GM12878 (cell line): ENCODE measurements at regions not wholly inside any gene's neighbourhood (a gene's known extent, or its start where the extent isn't known, plus 50 kb on each side); places are given as distances from the start of the nearest gene placed in this dataset.
A peak's percentile ranks its signal among the peaks of the same experiment; 100 is the strongest.

Experiments
- ATAC-seq: fragments of 200-7000 bp; cut with Tn5 transposase; 3 replicates; pipeline ENCODE4 v1.9.1; 2020; ENCODE audit warnings: mild to moderate bottlenecking, moderate library complexity
- BruUV-seq: library from RNA; stranded (reverse); fragments of 400-500 nt; replicated peaks from 2 replicates; lab custom pipeline; 2021; lab: Mats Ljungman, UMichigan
- CTCF ChIA-PET: fragments of 300-600 bp; sonication (Branson Sonifier 250); formaldehyde crosslinking; extraction: SDS; loops from one replicate; lab custom pipeline; 2021; ENCODE audit warnings: inconsistent platforms; lab: Yijun Ruan, JAX
- POLR2A ChIA-PET: fragments of 350-600 bp; formaldehyde crosslinking; extraction: SDS; loops from one replicate; lab custom pipeline; 2021; ENCODE audit warnings: inconsistent platforms; lab: Charles Lee
- RAD21 ChIA-PET: fragments of 300-600 bp; sonication (Branson Sonifier 250); formaldehyde crosslinking; loops from one replicate; lab custom pipeline; 2023; ENCODE audit warnings: antibody characterized with exemption; ENCODE audit not compliant: unreplicated experiment; lab: Charles Lee
- SMC1A ChIA-PET: fragments of 300-600 bp; sonication (Branson Sonifier 250); formaldehyde crosslinking; loops from one replicate; lab custom pipeline; 2023; ENCODE audit not compliant: unreplicated experiment, uncharacterized antibody; lab: Charles Lee
- DNase-seq: peaks from one replicate; pipeline ENCODE4 v3.0.0-alpha.2; 2011; ENCODE audit warnings: low read depth, low spot score
- FAIRE-seq: peaks from 3 replicates; lab custom pipeline; 2011; peaks lifted over from hg19 to GRCh38; lab: Jason Lieb, UNC
- H2AFZ ChIP-seq: 2 replicates; pipeline ENCODE4 v1.6.0; 2011; ENCODE audit warnings: low read depth, low read length, control low read depth; ENCODE audit not compliant: control insufficient read depth
- H3K27ac ChIP-seq: 2 replicates; pipeline ENCODE4 v1.5.1; 2011; ENCODE audit warnings: control low read depth; ENCODE audit not compliant: control insufficient read depth, insufficient read depth
- H3K27me3 ChIP-seq, 2 experiments: replicated peaks in 1 of 2; 2 replicates each; pipeline versions ENCODE4 v1.6.0 to v1.6.1; 2011; ENCODE audit warnings: low read length in 1 of 2; ENCODE audit not compliant: control insufficient read depth in 2 of 2, insufficient read depth in 2 of 2
- H3K36me3 ChIP-seq, 2 experiments: 2 replicates each; pipeline ENCODE4 v1.5.1; 2011; ENCODE audit warnings: low read length in 1 of 2; ENCODE audit not compliant: control insufficient read depth in 2 of 2, insufficient read depth in 2 of 2
- H3K4me1 ChIP-seq: 2 replicates; pipeline ENCODE4 v1.6.1; 2011; ENCODE audit warnings: mild to moderate bottlenecking, low read length, moderate library complexity, mixed read lengths; ENCODE audit not compliant: control insufficient read depth, insufficient read depth
- H3K4me2 ChIP-seq: 2 replicates; pipeline ENCODE4 v1.6.0; 2011; ENCODE audit warnings: control low read depth; ENCODE audit not compliant: control insufficient read depth, insufficient read depth
- H3K4me3 ChIP-seq: fragments of 200-600 bp; sonication (generic); 2 replicates; pipeline ENCODE4 v1.5.1; 2016
- H3K79me2 ChIP-seq: 2 replicates; pipeline ENCODE4 v1.6.0; 2011; ENCODE audit warnings: low read length; ENCODE audit not compliant: control insufficient read depth, insufficient read depth
- H3K9ac ChIP-seq: 2 replicates; pipeline ENCODE4 v1.8.0; 2011; ENCODE audit warnings: low read length, control low read depth, mixed read lengths; ENCODE audit not compliant: control insufficient read depth, insufficient read depth
- H3K9me3 ChIP-seq: replicated peaks from 3 replicates; pipeline ENCODE4 v1.5.1; 2011; ENCODE audit warnings: mild to moderate bottlenecking, low read length; ENCODE audit not compliant: control insufficient read depth, insufficient read depth
- H4K20me1 ChIP-seq: 2 replicates; pipeline ENCODE4 v1.6.0; 2011; ENCODE audit not compliant: control insufficient read depth, insufficient read depth
- ETV6 ChIP-seq, 2 experiments: fragments of 450-650 bp in 1 of 2; IDR thresholded peaks in 1 of 2; conservative IDR thresholded peaks in 1 of 2; 2 replicates each; pipeline ENCODE4 v1.6.1; 2014; ENCODE audit warnings: antibody characterized with exemption in 1 of 2, borderline replicate concordance in 1 of 2, low read depth in 1 of 2, mild to moderate bottlenecking in 1 of 2, moderate library complexity in 1 of 2
- HDAC6 ChIP-seq: fragments of 200-600 bp; sonication (generic); IDR thresholded peaks from one replicate; pipeline ENCODE4 v1.8.0; 2017; ENCODE audit warnings: antibody characterized with exemption; ENCODE audit not compliant: unreplicated experiment
- LARP7 ChIP-seq: fragments of 450-650 bp; IDR thresholded peaks from 2 replicates; pipeline ENCODE4 v1.6.1; 2017; ENCODE audit warnings: mild to moderate bottlenecking
- MTA2 ChIP-seq: fragments of 450-650 bp; IDR thresholded peaks from 2 replicates; pipeline ENCODE4 v1.6.1; 2016; ENCODE audit warnings: low read depth, mild to moderate bottlenecking, moderate library complexity
- MTA3 ChIP-seq: IDR thresholded peaks from 2 replicates; pipeline ENCODE4 v1.6.1; 2012; ENCODE audit warnings: low read length, inconsistent platforms, borderline replicate concordance
- NR2C2 ChIP-seq: IDR thresholded peaks from 2 replicates; pipeline ENCODE4 v1.6.1; 2011; ENCODE audit warnings: borderline replicate concordance, low read depth; ENCODE audit not compliant: control insufficient read depth, insufficient read length
- SMAD1 ChIP-seq: fragments of 450-650 bp; IDR thresholded peaks from 2 replicates; pipeline ENCODE4 v1.6.1; 2018; ENCODE audit warnings: mild to moderate bottlenecking, low read depth; ENCODE audit not compliant: partially characterized antibody
- TCF12 ChIP-seq: IDR thresholded peaks from 2 replicates; pipeline ENCODE4 v1.6.1; 2011; ENCODE audit warnings: low read depth, mild to moderate bottlenecking, low read length
- ZBED1 ChIP-seq: IDR thresholded peaks from 2 replicates; pipeline ENCODE4 v1.6.1; 2016; ENCODE audit warnings: borderline replicate concordance
- ZBTB4 ChIP-seq: fragments of 450-650 bp; formaldehyde crosslinking; IDR thresholded peaks from 2 replicates; pipeline ENCODE4 v1.4.0; 2022; ENCODE audit warnings: mild to moderate bottlenecking, moderate library complexity
- ZNF24 ChIP-seq: fragments of 450-650 bp; IDR thresholded peaks from 2 replicates; pipeline ENCODE4 v1.6.1; 2017; ENCODE audit warnings: antibody characterized with exemption, mild to moderate bottlenecking
- WGBS: methylation state at CpG from one replicate; pipeline ENCODE4 v1.1.6; 2016; ENCODE audit warnings: low lambda C conversion rate; ENCODE audit not compliant: insufficient replicate concordance, insufficient coverage; ENCODE audit errors: missing lambda C conversion rate; 5-methylcytosine and 5-hydroxymethylcytosine counted together
- in situ Hi-C: fragments of 300-500 bp; cut with MboI; formaldehyde crosslinking; loops from 9 replicates; pipeline ENCODE4 v1.14.3; 2018; ENCODE audit warnings: mixed read lengths
- intact Hi-C: fragments of 100-400 bp; cut with micrococcal nuclease; formaldehyde crosslinking; loops from one replicate; pipeline ENCODE4 v1.14.2; 2022; ENCODE audit not compliant: unreplicated experiment

GRCh38 chr2:7348761-7349160 lies 431.5 kb downstream of the RNF144A start (continued):
- TF ChIP-seq ETV6 (conservative IDR thresholded peaks at IDR 0.05 in 1 of 2, IDR thresholded peaks at IDR 0.05 in 1 of 2; ENCODE audit: borderline replicate concordance in 1 of 2, low read depth in 1 of 2) (peak in 1 of 2 experiments; percentile 50; a peak in 1 of 4 replicates), MTA2 (0 out of 2 replicates have a peak, but pooled peaks have one; percentile 30), ZNF24 (peak; percentile 74)

- Histone ChIP-seq H3K9me3 (no peaks in the 10 kb centered on the region), H2AFZ (no peak overlapping the region), H3K4me2 (no peak overlapping the region), H3K79me2 (no peaks in the 10 kb centered on the region), H4K20me1 (no peaks in the 10 kb centered on the region), H3K4me1 (peaks cover 14% of the 10 kb centered on the region), H3K27ac (no peak overlapping the region)
- intact Hi-C loops (no loop called here), in situ Hi-C loops (no loop called here)
- DNase-seq (no peak), FAIRE-seq (no peak)
- RAD21 ChIA-PET: no interaction called here
- SMC1A ChIA-PET: interaction anchor here (0.6 kb wide), 1 partner anchor 1599 kb away, joined by 3 read pairs; no protein-coding TSS in a partner anchor
- CTCF ChIA-PET: no interaction called here
- no TSS peak for BruUV-seq
- TF ChIP-seq HDAC6 (no peak), NR2C2 (no peak)
- TF ChIP-seq, all 136 proteins: peak for 0
- Histone ChIP-seq H3K9ac (no peak overlapping the region), H3K4me3 (no peak overlapping the region), H3K27me3 (no peaks in the 10 kb centered on the region), H3K36me3 (no peaks in the 10 kb centered on the region)
- POLR2A ChIA-PET: no interaction called here
- WGBS: 66% methylated on average over 5 of the region's 5 CpGs
- no peak for ATAC-seq
Measured at GRCh38 chr2:7352191-7352590, 435.0 kb downstream of the RNF144A start.

GRCh38 chr2:7353571-7353970 lies 436.4 kb downstream of the RNF144A start:
- intact Hi-C loops: no loop called here
- Histone ChIP-seq H3K4me3 (no peak overlapping the region), H3K4me2 (no peak overlapping the region), H2AFZ (no peak overlapping the region), H4K20me1 (no peaks in the 10 kb centered on the region), H3K9ac (no peak overlapping the region), H3K4me1 (peaks cover 5% of the 10 kb centered on the region), H3K27ac (no peak overlapping the region), H3K36me3 (no peaks in the 10 kb centered on the region), H3K27me3 (no peaks in the 10 kb centered on the region), H3K9me3 (no peaks in the 10 kb centered on the region), H3K79me2 (no peaks in the 10 kb centered on the region)
- 46% methylated on average over 4 of the region's 4 CpGs for WGBS
- POLR2A ChIA-PET: no interaction called here
- in situ Hi-C loops: no loop called here
- SMC1A ChIA-PET: interaction anchor here (0.9 kb wide), 1 partner anchor 917 kb away, joined by 3 read pairs; no protein-coding TSS in a partner anchor
- TF ChIP-seq MTA3 (no peak), ZBED1 (no peak), SMAD1 (no peak), ZBTB4 (no peak), TCF12 (no peak), LARP7 (no peak)
- FAIRE-seq: no peak
- no peak for DNase-seq
- CTCF ChIA-PET: interaction anchor here (0.7 kb wide), 1 partner anchor 256 kb away, joined by 3 read pairs; no protein-coding TSS in a partner anchor
- RAD21 ChIA-PET: no interaction called here
- ATAC-seq: no peak
- no TSS peak for BruUV-seq
